NOMO-1 treated with dmso at 0.1 percent for 144 hours (cell line): ENCODE measurements at regions not wholly inside any gene's neighbourhood (a gene's known extent, or its start where the extent isn't known, plus 50 kb on each side); places are given as distances from the start of the nearest gene placed in this dataset.
A peak's percentile ranks its signal among the peaks of the same experiment; 100 is the strongest.

Experiments used
- DNase-seq: peaks from one replicate; lab custom pipeline; 2025; ENCODE audit not compliant: unreplicated experiment; lab: John Stamatoyannopoulos, UW

DNA sequence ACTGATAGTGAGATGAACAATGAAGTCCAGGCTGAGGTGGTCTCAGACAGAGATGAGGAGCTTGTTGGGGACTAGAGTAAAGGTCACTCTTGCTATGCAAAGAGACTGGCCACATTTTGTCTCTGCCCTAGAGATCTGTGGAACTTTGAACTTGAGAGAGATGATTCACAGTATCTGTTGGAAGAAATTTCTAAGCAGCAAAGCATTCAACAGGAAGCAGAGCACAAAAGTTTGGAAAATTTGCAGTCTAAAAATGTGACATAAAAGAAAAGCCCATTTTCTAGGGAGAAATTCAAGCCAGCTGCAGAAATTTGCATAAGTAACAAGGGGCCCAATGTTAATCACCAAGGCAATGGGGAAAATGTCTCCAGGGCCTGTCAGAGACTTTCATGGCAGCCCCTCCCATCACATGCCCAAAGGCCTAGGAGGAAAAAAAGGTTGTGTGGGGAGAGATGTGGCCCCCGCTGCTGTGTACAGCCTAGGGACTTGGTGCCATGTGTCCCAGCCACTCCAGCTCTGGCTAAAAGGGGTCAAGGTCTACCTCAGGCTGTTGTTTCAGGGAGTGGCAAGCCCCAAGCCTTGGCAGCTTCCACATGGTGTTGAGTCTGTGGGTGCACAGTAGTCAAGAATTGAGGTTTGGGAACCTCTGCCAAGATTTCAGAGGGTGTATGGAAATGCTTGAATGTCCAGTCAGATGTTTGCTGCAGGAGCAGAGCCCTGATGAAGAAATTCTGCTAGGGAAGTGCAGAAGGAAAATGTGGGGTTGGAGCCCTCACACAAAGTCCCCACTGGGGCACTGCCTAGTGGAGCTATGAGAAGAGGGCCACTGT lies 262.8 kb downstream of the DKK2 start:
- no peak for DNase-seq

DNA sequence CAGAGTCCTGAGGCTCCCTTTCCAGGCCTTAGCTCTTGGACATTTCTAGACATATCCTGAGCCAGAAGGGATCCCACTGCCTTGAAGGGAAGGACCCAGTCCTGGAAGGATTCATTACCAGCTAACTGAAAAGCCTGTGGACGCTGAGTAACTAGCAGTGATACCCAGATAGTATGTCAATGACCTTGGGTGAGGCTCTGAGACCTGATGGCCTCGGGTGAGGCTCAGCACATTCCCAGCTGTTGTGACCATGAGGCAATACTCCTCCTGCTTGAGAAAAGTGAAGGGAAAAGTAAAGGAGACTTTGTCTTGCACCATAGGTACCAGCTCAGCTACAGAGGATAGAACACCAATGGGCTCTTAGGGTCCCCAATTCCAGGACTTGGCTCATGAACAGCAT lies 268.1 kb downstream of the DKK2 start:
- DNase-seq: no peak

GRCh38 chr4:106766519-106766918 lies 269.6 kb downstream of the DKK2 start:
- DNase-seq: no peak

DNA sequence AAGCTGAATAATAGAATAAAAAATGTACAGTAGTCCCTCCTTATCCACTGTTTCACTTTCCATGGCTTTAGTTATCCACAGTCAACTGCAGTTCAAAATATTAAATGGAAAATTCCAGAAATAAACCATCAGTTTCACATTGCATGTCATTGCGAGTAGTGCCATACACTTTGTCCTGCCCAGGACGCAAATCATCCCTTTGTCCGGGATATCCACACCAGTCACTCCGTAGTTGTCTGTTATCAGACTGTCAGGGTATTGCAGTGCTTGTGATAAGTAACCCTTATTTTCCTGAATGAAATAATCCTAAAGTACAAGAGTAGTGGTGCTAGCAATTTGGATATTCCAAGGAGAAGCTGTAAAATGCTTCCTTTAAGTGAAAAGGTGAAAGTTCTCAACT lies 271.3 kb downstream of the DKK2 start:
- no peak for DNase-seq

DNA sequence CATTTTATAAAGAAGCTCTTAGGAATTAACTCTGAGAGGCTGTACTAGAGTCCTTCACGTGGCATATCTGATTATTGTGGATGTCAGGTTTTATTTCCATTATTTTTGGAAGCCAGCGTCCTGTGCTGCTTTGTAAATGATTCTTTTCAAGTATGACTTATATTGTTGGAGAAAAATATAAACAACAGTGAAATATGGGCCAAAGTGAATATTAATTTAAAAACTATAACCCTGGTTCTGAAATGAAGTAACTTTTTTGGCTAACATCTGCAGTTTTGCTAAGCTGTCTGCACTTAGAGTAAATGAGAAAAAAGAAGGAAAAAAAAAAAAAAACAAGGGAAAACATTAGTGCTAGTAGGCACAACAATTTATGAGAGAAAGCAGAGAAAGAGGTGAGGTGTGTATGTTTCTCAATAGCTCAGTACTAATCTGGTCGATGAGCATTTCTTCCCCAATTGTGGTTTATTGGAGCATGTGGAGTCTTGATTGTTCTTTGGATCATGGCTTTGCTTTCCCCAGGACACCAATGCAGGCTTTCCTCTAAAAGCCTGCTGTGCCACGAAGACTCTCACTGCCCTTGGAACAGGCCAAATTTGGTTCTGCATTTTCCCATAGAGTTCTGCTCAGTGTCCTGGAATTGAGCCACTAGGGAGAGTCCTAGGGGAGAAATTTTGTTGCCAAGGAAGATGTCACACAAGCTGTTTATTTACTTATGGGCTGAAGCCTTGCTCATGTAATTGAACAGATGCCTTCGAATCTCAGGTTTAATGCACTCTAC lies 273.3 kb downstream of the DKK2 start:
- DNase-seq: no peak

DNA sequence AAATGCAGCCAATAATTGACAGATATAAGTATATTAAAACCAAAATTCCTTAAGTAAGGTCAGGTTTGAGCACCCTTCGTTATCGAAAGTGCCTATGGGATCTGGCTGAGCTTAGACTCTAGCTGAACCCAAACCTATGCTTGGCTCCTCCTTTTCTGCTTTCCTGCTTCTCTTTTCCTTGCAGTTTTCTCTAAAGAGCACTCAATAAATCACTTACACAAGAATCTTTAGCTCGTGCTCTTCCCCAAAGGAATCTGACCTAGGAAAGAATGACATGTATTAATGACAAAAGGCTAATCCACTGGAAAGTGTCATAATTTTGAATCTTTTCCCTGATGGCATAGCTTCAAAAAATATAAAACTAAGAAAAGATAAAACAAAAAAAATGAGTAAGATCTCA lies 282.7 kb downstream of the DKK2 start:
- no peak for DNase-seq

DNA sequence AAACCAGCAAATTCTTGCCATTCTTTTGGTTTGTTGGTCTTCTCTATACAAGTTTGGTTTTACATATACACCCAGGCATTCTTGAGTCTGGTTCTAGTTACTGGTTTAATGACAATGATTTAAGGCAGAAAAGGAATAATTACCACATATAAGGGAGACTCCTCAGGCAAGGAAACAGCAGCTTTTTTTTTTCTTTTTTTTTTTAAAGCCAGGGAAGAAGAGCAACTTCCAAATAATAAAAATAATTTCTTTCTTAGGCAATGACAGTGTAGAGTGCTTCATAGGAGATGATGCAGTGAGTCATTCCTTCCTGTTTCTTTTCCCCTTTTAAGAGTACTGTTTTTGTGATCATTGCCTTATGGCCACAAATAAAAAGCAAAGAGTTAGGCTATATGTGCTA lies 289.7 kb downstream of the DKK2 start:
- peak; percentile 17 for DNase-seq

DNA sequence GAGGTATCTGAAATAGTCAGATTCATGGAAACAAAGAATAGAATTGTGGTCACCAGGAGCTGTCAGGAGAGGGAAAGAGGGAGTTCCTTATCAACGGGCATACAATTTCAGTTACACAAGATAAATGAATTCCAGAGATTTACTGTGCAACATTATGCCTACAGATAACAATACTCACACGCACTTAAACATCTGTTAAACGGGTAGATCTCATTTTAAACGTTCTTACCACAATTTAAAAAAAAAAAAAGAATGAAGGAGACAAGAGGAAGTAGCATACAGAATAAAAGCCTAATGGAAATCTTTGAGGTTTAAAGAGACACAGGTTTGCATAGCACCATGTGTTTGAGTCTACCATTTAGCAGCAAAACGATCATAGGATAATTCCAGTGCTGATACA lies 298.0 kb downstream of the DKK2 start:
- DNase-seq: no peak

DNA sequence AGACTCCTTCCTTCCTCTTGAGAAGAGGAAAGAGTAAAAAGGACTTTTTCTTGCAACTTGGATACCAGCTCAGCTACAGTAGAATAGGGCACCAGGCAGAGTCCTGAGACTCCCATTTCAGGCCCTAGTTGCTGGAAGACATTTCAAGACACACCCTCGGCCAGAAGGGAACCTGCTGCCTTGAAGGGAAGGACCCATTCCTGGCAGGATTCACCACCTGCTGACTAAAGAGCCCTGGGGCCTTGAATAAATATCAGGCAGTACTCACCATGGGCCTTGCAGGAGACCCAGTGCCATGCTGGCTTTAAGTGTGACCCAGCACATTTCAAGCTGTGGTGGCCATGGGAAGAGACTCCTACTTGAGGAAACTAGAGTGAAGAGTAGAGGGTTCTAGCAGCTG lies 317.6 kb downstream of the DKK2 start:
- no peak for DNase-seq

- DNase-seq: no peak
These were observed 319.0 kb downstream of the DKK2 start for GRCh38 chr4:106717091-106717490.

DNA sequence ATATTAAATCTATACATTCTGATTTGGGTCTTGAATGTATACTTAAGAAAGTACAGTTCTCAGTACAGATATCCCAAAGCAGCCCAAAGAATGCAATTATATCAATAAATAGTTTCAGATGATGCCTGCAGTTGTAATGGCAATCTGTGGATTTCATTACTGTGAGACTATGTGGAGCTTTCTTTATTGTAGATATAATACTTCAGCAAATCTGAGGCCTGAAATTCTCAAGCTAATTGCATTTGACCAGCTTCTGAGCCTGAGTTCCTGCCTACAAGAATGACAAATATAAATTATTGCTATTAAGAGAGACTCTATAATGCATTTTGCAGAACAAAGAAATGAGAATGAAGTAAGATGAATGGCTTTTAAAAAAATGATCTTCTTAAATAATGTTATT lies 320.3 kb downstream of the DKK2 start:
- DNase-seq: no peak

GRCh38 chr4:106708464-106708816 lies 327.7 kb downstream of the DKK2 start:
- DNase-seq: peak; percentile 50

DNA sequence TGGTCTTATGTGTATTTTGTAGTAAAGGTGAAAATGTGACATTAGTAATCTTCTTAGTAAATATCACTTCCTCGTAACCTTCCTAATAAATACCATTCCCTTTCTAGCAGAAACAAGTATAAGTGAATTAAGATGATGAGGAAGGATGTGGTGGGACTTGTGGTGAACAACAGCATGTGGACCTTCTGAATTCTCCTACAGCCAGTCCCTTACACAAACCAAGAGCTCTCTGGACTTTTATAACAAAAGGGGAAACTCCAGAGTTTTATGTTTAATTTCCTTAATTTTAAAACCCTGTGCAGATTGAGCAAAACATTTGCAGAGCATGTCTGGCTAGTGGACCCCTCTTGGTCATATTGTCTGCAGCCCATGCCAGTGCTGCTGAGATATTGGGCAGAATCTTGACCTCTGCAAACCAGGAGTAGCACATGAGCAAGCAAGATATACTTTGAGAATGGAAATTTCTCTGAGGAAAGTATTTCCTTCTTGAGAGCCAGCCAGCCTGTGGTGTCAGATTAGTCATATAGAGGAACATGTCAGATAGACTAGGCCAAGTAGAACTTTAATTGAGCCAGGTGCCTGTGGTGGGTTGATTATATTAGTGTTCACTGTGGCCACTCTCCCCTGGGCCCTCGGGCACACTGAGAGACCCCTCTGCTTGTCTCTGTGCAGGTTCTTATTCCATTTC lies 328.2 kb downstream of the DKK2 start:
- DNase-seq: peak; percentile 50

- no peak for DNase-seq
These were observed 331.8 kb downstream of the DKK2 start for GRCh38 chr4:106704253-106704870.

- DNase-seq: no peak
These were observed 331.7 kb upstream of the GIMD1 start for GRCh38 chr4:106700321-106700720.

DNA sequence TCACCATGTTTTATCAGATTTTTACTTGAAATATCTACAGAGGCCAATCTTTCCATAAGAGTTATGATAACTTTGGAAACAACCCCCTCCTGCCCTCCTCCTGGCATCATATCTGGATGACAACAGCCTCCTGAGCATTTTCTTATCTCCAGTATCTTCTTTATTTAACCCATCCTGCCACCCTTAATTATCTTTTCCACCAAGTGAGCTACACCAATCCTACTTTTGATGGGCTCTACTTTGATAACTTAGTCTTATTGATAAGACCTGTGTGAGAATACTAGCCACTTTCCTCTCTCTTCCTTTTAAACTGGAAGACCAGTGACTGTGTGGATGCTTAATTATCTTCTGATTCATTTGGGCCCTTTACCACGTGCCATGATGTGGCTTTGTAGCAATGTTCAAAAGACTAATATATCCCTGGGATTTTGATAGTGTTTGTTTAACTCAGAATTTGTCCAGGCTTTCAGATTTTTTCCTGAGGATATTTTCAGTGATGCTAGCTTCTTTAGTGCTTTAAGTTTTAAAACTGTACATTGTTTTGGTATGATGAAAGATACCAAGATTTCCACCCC lies 330.1 kb upstream of the GIMD1 start:
- DNase-seq: no peak

DNA sequence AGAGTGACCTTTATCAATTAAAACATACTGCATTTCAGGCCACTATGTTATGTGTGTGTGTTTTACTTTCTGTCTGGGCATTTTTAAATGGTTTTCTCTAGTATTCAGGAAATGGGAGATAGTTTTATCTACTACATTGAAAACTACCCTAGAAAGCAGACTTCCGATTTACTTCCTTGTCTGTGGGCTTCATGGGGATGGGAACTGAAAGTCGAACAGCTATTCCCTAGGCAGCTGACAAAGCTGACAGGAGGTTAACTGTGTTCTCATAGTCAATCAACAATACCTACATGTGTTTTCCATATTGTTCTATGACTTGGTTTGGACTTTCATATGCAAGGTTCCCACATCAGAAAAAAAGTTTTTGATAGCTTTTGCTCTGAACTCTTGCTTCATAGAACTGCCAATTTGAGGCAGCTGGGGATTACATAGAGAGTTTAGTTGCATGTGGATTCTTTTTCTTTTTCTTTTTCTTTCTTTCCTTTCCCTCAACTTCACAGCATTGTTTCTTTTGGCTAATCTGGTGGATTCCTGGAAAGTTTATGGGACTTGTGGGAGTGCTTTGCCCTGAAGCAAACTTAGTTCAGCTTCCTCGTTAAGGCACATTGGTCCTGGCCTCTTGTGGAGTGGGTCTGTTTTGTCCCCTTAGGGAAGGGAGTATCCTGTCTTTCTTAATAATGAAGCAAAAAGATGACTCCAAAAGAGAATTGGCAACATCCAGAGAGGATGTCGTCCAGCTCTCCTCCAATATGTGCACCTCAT lies 327.1 kb upstream of the GIMD1 start:
- DNase-seq: no peak

DNA sequence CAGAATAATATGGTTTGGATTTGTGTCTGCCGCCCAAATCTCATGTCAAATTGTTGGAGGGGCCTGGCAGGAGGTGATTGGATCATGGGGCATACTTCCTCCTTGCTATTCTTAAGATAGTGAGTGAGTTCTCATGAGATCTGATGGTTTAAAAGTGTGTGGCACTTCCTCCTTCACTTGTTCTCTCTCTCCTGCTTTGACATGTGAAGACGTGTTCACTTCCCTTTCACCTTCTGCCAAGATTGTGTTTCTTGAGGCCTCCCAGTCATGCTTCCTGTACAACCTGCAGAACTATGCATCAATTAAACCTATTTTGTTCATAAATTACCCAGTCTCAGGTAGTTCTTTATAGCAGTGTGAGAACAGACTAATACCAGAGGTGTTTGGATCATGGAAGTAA lies 325.7 kb upstream of the GIMD1 start:
- DNase-seq: peak; percentile 31

DNA sequence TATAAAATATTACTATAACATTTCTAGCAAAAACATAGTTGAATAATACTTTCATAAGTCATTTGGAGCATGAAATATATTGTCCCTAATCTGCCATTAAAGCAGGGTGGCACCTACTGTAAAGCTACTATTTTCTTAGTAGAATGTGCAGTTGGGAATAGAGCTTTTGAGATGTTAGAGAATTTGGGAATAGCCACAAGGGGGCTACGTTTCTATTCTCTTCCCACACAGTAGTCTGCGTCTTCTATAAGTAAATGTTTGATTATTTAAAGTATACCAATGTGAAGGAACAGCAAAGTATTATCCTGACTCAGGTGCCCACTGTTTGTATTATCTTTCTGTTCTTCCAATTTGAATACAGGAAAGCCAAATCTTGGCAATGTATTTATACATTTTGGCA lies 323.2 kb upstream of the GIMD1 start:
- DNase-seq: no peak

DNA sequence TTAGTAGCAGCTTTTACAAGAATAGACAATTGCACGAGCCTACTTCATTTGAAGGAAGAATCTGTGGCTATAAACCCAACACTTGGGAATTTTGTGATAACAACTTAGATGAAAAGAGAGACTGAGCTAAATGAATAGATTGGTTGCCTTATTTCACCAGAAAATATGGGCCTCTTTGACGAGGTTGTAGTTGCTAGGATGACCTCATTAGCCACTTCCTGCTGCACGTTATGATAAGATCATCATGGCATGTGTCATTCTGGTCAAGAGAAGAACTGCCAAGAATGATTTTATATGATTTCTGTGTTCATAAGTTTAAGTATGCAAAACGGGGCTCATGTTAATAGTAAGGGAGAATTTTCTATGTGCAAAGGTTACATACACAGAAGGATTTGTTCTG lies 321.9 kb upstream of the GIMD1 start:
- no peak for DNase-seq
